ENCODE measurements at regions not wholly inside any gene's neighbourhood (a gene's known extent, or its start where the extent isn't known, plus 50 kb on each side); places are given as distances from the start of the nearest gene placed in this dataset.

DNA sequence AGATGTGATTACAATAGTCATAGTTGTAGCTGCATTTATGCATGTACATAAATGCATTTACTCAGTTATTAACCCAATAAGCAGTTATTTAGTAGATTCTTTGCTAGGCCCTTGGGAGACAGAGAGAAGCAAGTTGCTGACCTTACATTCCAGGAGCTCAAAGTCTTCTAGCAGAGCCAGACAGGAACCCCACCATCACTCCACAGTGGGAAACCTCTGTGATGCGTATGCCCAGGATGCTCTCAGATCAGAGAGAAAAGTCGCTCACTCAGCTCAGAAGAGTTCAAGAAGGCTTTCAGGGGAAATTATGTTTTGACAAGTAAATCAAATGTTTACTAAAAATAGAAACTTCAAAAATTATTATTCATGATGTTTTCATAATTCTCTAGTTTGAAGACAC is 146.3 kb upstream of the EXOC2 start:
- no peak for TF ChIP-seq JUNB (IDR thresholded peaks at IDR 0.05)
- TF ChIP-seq ZZZ3 (IDR thresholded peaks at IDR 0.05; ENCODE audit: control insufficient read depth, insufficient read length, low read depth) = no peak
- no peak for TF ChIP-seq POLR2AphosphoS5 (IDR thresholded peaks at IDR 0.05; ENCODE audit: low read length)
- TF ChIP-seq TBL1XR1 (IDR thresholded peaks at IDR 0.05; ENCODE audit: low read depth, low read length) = no peak
- TF ChIP-seq, protein P1, sequence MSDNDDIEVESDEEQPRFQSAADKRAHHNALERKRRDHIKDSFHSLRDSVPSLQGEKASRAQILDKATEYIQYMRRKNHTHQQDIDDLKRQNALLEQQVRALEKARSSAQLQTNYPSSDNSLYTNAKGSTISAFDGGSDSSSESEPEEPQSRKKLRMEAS (IDR thresholded peaks at IDR 0.05; ENCODE audit: low read depth, low read length) = no peak
- TF ChIP-seq ZNF24 (IDR thresholded peaks at IDR 0.05) = no peak
- no peak for TF ChIP-seq POLR2A (IDR thresholded peaks at IDR 0.05; ENCODE audit: low read depth, low read length)

Measured in GM12878 (cell line).